ENCODE measurements at regions not wholly inside any gene's neighbourhood (a gene's known extent, or its start where the extent isn't known, plus 50 kb on each side); places are given as distances from the start of the nearest gene placed in this dataset.

GRCh38 chr6:112457886-112458285, 110.8 kb downstream of the RFPL4B start:
- no peak overlapping the region for H3K4me3 ChIP-seq (ENCODE audit: low read depth, low read length)
- no peak for TF ChIP-seq CTCF (conservative IDR thresholded peaks at IDR 0.05; ENCODE audit: low read depth, low read length)
- no peak for DNase-seq (ENCODE audit: low read depth)

- TF ChIP-seq CTCF (conservative IDR thresholded peaks at IDR 0.05; ENCODE audit: low read depth, low read length), result no peak
- no peak overlapping the region for H3K4me3 ChIP-seq (ENCODE audit: low read depth, low read length)
- no peak for DNase-seq (ENCODE audit: low read depth)
Observed at GRCh38 chr6:112459758-112460304, 112.7 kb downstream of the RFPL4B start.

GRCh38 chr6:112464901-112465665, 118.0 kb downstream of the RFPL4B start:
- TF ChIP-seq CTCF (conservative IDR thresholded peaks at IDR 0.05; ENCODE audit: low read depth, low read length), result no peak
- no peak for DNase-seq (ENCODE audit: low read depth)
- H3K4me3 ChIP-seq (ENCODE audit: low read depth, low read length), result no peak overlapping the region

- no peak for TF ChIP-seq CTCF (conservative IDR thresholded peaks at IDR 0.05; ENCODE audit: low read depth, low read length)
- H3K4me3 ChIP-seq (ENCODE audit: low read depth, low read length), result no peak overlapping the region
- DNase-seq (ENCODE audit: low read depth), result no peak
Observed at GRCh38 chr6:112466373-112467151, 119.4 kb downstream of the RFPL4B start.

GRCh38 chr6:112468359-112468758, 121.2 kb downstream of the RFPL4B start:
- TF ChIP-seq CTCF (conservative IDR thresholded peaks at IDR 0.05; ENCODE audit: low read depth, low read length), result no peak
- DNase-seq (ENCODE audit: low read depth), result no peak

GRCh38 chr6:112469306-112469705, 122.2 kb downstream of the RFPL4B start:
- no peak for TF ChIP-seq CTCF (conservative IDR thresholded peaks at IDR 0.05; ENCODE audit: low read depth, low read length)
- no peak overlapping the region for H3K4me3 ChIP-seq (ENCODE audit: low read depth, low read length)
- no peak for DNase-seq (ENCODE audit: low read depth)

More at GRCh38 chr6:112468359-112468758, 121.2 kb downstream of the RFPL4B start:
- no peak overlapping the region for H3K4me3 ChIP-seq (ENCODE audit: low read depth, low read length)
